ENCODE measurements at regions not wholly inside any gene's neighbourhood (a gene's known extent, or its start where the extent isn't known, plus 50 kb on each side); places are given as distances from the start of the nearest gene placed in this dataset.

DNA sequence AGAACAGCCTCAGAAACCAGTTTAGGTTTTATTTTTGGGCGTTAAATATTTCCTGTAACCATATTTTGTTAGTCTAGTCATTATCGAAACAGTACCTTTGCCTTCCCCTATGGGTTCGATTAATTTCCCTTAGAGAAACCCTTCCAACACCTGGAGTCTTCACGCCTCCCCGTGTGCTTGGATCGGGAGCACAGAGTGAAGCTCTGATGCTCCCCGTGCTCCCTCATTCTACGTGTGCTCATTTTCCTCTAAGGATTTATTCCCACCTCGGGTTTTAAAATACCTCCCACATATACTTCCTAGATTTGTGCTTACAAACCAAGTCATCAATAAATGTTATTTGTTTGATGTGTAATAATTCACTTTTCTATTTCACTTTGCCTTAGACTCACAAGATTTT lies 142.4 kb downstream of the TTLL2 start:
- TF ChIP-seq, protein P1, sequence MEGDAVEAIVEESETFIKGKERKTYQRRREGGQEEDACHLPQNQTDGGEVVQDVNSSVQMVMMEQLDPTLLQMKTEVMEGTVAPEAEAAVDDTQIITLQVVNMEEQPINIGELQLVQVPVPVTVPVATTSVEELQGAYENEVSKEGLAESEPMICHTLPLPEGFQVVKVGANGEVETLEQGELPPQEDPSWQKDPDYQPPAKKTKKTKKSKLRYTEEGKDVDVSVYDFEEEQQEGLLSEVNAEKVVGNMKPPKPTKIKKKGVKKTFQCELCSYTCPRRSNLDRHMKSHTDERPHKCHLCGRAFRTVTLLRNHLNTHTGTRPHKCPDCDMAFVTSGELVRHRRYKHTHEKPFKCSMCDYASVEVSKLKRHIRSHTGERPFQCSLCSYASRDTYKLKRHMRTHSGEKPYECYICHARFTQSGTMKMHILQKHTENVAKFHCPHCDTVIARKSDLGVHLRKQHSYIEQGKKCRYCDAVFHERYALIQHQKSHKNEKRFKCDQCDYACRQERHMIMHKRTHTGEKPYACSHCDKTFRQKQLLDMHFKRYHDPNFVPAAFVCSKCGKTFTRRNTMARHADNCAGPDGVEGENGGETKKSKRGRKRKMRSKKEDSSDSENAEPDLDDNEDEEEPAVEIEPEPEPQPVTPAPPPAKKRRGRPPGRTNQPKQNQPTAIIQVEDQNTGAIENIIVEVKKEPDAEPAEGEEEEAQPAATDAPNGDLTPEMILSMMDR (IDR thresholded peaks at IDR 0.05; ENCODE audit: insufficient read depth, low read length, missing control alignments): no peak
- H3K4me3 ChIP-seq (ENCODE audit: low read depth, low read length): no peak overlapping the region
- POLR2A ChIA-PET: no interaction called here
- CTCF ChIA-PET: no interaction called here
- DNase-seq (ENCODE audit: low read depth, low spot score): no peak

DNA sequence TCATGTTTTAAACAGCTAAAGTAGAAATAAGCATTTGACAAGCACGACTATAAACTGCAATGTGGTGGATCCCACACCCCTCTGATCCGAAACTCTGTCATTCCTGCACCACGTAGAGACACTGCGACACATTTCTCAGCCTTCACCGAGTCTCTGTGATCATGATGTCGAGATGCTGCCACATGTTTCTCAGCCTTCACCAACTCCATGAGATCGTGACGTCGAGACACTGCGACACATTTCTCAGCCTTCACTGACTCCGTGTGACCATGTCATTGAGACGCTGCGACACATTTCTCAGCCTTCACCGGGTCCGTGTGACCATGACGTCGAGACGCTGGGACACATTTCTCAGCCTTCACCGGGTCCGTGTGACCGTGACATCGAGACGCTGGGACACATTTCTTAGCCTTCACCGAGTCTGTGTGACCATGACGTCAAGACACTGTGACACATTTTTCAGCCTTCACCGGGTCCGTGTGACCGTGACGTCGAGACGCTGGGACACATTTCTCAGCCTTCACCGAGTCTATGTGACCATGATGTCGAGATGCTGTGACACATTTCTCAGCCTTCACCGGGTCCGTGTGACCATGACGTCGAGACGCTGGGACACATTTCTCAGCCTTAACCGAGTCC lies 143.0 kb downstream of the TTLL2 start:
- TF ChIP-seq, protein P1 (IDR thresholded peaks at IDR 0.05; ENCODE audit: insufficient read depth, low read length, missing control alignments): no peak
- H3K4me3 ChIP-seq (ENCODE audit: low read depth, low read length): no peak overlapping the region
- no peak for DNase-seq (ENCODE audit: low read depth, low spot score)
- ChIA-PET POLR2A (no interaction called here), CTCF (no interaction called here)

DNA sequence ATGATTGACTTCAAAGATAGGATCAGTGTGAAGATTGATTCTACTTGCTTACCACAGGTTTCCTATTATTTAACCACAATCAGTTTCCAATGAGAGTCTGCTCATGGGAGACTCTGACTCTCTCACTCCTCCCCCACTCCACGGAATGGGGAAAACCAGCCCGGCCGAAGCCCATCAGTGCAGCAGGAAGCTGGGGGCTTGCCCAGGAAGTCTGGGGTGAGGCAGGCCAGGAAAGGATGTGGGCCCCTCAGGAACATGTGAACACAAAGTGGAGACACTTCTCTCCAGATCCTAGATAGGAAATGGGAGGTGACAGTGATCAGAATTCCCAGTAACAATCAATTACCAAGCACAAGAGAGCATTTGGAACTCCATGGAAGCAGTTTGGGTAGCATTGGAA lies 144.2 kb downstream of the TTLL2 start:
- ChIA-PET POLR2A (no interaction called here), CTCF (no interaction called here)
- TF ChIP-seq, protein P1 (IDR thresholded peaks at IDR 0.05; ENCODE audit: insufficient read depth, low read length, missing control alignments): no peak
- no peak overlapping the region for H3K4me3 ChIP-seq (ENCODE audit: low read depth, low read length)
- no peak for DNase-seq (ENCODE audit: low read depth, low spot score)

- no peak overlapping the region for H3K4me3 ChIP-seq (ENCODE audit: low read depth, low read length)
- DNase-seq (ENCODE audit: low read depth, low spot score): no peak
- CTCF ChIA-PET: no interaction called here
- TF ChIP-seq, protein P1 (IDR thresholded peaks at IDR 0.05; ENCODE audit: insufficient read depth, low read length, missing control alignments): no peak
- POLR2A ChIA-PET: no interaction called here
Observed at GRCh38 chr6:167469672-167470071, 144.8 kb downstream of the TTLL2 start.

- TF ChIP-seq, protein P1 (IDR thresholded peaks at IDR 0.05; ENCODE audit: insufficient read depth, low read length, missing control alignments): no peak
- ChIA-PET CTCF (no interaction called here), POLR2A (no interaction called here)
- H3K4me3 ChIP-seq (ENCODE audit: low read depth, low read length): no peak overlapping the region
- DNase-seq (ENCODE audit: low read depth, low spot score): no peak
Observed at GRCh38 chr6:167470101-167470835, 145.4 kb downstream of the TTLL2 start.

DNA sequence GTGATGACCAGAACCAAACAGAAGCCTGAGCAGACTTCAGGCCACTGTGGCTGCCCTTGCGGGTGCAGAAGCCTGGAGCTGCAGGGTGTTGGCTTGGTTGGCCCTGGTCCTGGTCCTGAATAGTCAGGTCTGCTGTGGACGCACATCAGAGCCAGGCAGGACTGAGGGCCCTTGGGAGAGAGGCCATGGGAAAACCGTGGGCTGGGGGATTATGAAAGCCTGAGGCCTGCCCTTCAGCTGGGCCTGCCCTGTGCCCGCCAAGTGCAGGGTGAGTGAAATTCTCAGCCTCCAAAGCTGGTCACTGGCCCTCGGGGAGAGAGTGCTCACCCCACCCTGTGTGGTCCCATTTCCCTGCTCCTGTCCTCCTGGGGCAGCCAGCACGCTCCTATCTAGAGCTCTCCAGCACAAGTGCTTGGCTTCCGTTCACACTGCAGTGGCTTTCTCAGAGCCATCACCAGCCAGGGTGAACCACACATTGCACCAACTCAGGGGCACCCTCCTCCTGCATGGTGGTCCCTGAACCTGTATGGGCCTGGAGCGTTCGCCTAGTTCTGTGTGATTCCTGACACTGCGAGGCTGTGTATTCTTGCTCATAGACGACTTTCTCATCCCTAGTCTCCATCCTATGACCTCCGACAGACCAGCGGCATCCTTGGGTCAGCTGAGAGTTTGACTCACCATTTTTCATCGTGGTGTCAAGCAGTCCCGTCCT lies 146.1 kb downstream of the TTLL2 start:
- CTCF ChIA-PET: no interaction called here
- H3K4me3 ChIP-seq (ENCODE audit: low read depth, low read length): no peak overlapping the region
- POLR2A ChIA-PET: no interaction called here
- no peak for DNase-seq (ENCODE audit: low read depth, low spot score)
- TF ChIP-seq, protein P1 (IDR thresholded peaks at IDR 0.05; ENCODE audit: insufficient read depth, low read length, missing control alignments): no peak

All from AG04449 (cell line).